WTC11 (cell line): ENCODE measurements at regions not wholly inside any gene's neighbourhood (a gene's known extent, or its start where the extent isn't known, plus 50 kb on each side); places are given as distances from the start of the nearest gene placed in this dataset.

Experiments used
- CTCF ChIP-seq: fragments of 200-600 bp; IDR thresholded peaks from 2 replicates; pipeline ENCODE4 v1.8.0; 2022; ENCODE audit warnings: antibody characterized with exemption
- ERG ChIP-seq: fragments of 250-450 bp; sonication (Bioruptor Pico); IDR thresholded peaks from 2 replicates; pipeline ENCODE4 v1.8.0; 2021; ENCODE audit warnings: mild to moderate bottlenecking
- MAX ChIP-seq: sonication (generic); formaldehyde crosslinking; IDR thresholded peaks from 2 replicates; pipeline ENCODE4 v1.8.0; 2022; ENCODE audit warnings: mild to moderate bottlenecking, missing genetic modification reagents
- ZBTB21 ChIP-seq: sonication (generic); formaldehyde crosslinking; IDR thresholded peaks from 2 replicates; pipeline ENCODE4 v1.8.1; 2023; ENCODE audit warnings: mild to moderate bottlenecking, missing genetic modification reagents, borderline replicate concordance

- TF ChIP-seq ZBTB21 (CRISPR knock-in tag) (no peak), MAX (no peak), CTCF (no peak), ERG (CRISPR knock-in tag) (no peak)
These were observed 293.3 kb downstream of the MAN2A1 start for GRCh38 chr5:109982966-109983534.
